ENCODE measurements at regions not wholly inside any gene's neighbourhood (a gene's known extent, or its start where the extent isn't known, plus 50 kb on each side); places are given as distances from the start of the nearest gene placed in this dataset.

GRCh38 chr5:74272024-74272775 lies 368.3 kb downstream of the ENC1 start:
- POLR2A ChIA-PET: no interaction called here

More at GRCh38 chr5:74272024-74272775, 368.3 kb downstream of the ENC1 start:
- H3K4me2 ChIP-seq (ENCODE audit: low read length): no peak overlapping the region
- CTCF ChIA-PET: no interaction called here
- no peak for TF ChIP-seq REST (IDR thresholded peaks at IDR 0.05; ENCODE audit: low read depth)
- no peak for TF ChIP-seq CTCF (IDR thresholded peaks at IDR 0.05 in 2 of 3, conservative IDR thresholded peaks at IDR 0.05 in 1 of 3; ENCODE audit: borderline replicate concordance in 1 of 3, insufficient read depth in 1 of 3, low read depth in 2 of 3, low read length in 2 of 3)
- TF ChIP-seq ZFX (IDR thresholded peaks at IDR 0.05): no peak
- TF ChIP-seq ZNF274 (IDR thresholded peaks at IDR 0.05; ENCODE audit: low read depth, low read length): no peak
- TF ChIP-seq POLR2A (IDR thresholded peaks at IDR 0.05; ENCODE audit: borderline replicate concordance, extremely low read depth, insufficient read depth, insufficient read length): no peak
- no peak for TF ChIP-seq TCF7L2 (IDR thresholded peaks at IDR 0.05; ENCODE audit: borderline replicate concordance, extremely low read depth, insufficient read depth, insufficient read length)
- TF ChIP-seq SIN3A (IDR thresholded peaks at IDR 0.05; ENCODE audit: low read depth): no peak
- no peak for TF ChIP-seq CBX3 (IDR thresholded peaks at IDR 0.05; ENCODE audit: low read depth)
- no peak for TF ChIP-seq JUND (IDR thresholded peaks at IDR 0.05)
- no peak for TF ChIP-seq SRF (IDR thresholded peaks at IDR 0.05; ENCODE audit: low read depth)
- TF ChIP-seq YY1 (IDR thresholded peaks at IDR 0.05; ENCODE audit: extremely low read depth, insufficient replicate concordance, low read depth, low read length): no peak
- TF ChIP-seq ATF3 (IDR thresholded peaks at IDR 0.05): no peak
- no peak for TF ChIP-seq EZH2phosphoT487 (IDR thresholded peaks at IDR 0.05; ENCODE audit: borderline replicate concordance)
- no peak for TF ChIP-seq POLR2AphosphoS5 (IDR thresholded peaks at IDR 0.05; ENCODE audit: low read depth, low read length)
- no peak for TF ChIP-seq SP1 (IDR thresholded peaks at IDR 0.05; ENCODE audit: low read depth)
- no peak for TF ChIP-seq CEBPB (IDR thresholded peaks at IDR 0.05; ENCODE audit: low read depth)
- TF ChIP-seq FOSL1 (IDR thresholded peaks at IDR 0.05; ENCODE audit: low read depth): no peak
- no peak overlapping the region for H3K4me3 ChIP-seq (replicated peaks in 1 of 2; ENCODE audit: low read depth in 1 of 2, low read length in 2 of 2)
- peaks cover 0 to 6% of the 10 kb centered on the region in 2 experiments; a peak in 1 of 4 replicates for H3K4me1 ChIP-seq (ENCODE audit: control insufficient read depth in 1 of 2, insufficient read depth in 2 of 2, low read length in 2 of 2)
- RAD21 ChIA-PET (ENCODE audit: low non-redundant PET in 1 of 2, low total read pairs in 2 of 2, uncharacterized antibody in 2 of 2, unreplicated experiment in 2 of 2): interaction anchor here in 1 of 2 experiments (0.8 kb wide), 1 partner anchor 375 kb away, joined by 4 read pairs; no protein-coding TSS in a partner anchor
- DNase-seq (ENCODE audit: low read depth, low spot score): no peak
- intact Hi-C loops (cut with micrococcal nuclease): no loop called here
- H3K9me3 ChIP-seq (ENCODE audit: control insufficient read depth in 1 of 2, insufficient read depth in 1 of 2, low read depth in 1 of 2, low read length in 2 of 2): no peaks in the 10 kb centered on the region
- no peak for ATAC-seq
- no TSS peak for BruUV-seq (replicated peaks)
- H3K79me2 ChIP-seq (ENCODE audit: insufficient read depth, low read length): no peaks in the 10 kb centered on the region
- no peak overlapping the region for H3K27ac ChIP-seq (ENCODE audit: low read depth, low read length)
- H2AFZ ChIP-seq (ENCODE audit: low read depth, low read length, poor library complexity, severe bottlenecking): no peak overlapping the region
- no peaks in the 10 kb centered on the region for H3K27me3 ChIP-seq (ENCODE audit: insufficient read depth, low read length)
- no peaks in the 10 kb centered on the region for H4K20me1 ChIP-seq (ENCODE audit: insufficient read depth)
- H3K36me3 ChIP-seq (ENCODE audit: control insufficient read depth in 1 of 2, insufficient read depth in 2 of 2, low read length in 2 of 2): no peaks in the 10 kb centered on the region
- no peaks in the 10 kb centered on the region for H3K9me2 ChIP-seq (ENCODE audit: insufficient read depth)
- H3K9ac ChIP-seq (ENCODE audit: low read length): no peak overlapping the region
